Stimulated activated CD8-positive, alpha-beta memory T cell treated with anti-CD3 and anti-CD28 coated beads, Interleukin-15, amount 100 ng/mL, for 1 hour (primary cell): ENCODE measurements at regions not wholly inside any gene's neighbourhood (a gene's known extent, or its start where the extent isn't known, plus 50 kb on each side); places are given as distances from the start of the nearest gene placed in this dataset.
"Not testable (repeated sequence)": the region's sequence is repeated elsewhere in the genome, so short reads cannot be mapped to it uniquely, and the experiment has no call there.

Source experiments
- DNase-seq: peaks from one replicate; pipeline ENCODE4 v3.0.0-alpha.2; 2020; ENCODE audit warnings: low read depth

- DNase-seq = no peak
Measured at GRCh38 chr10:2340831-2341647, 603.7 kb upstream of the ADARB2 start.

GRCh38 chr10:2335626-2336025 lies 598.3 kb upstream of the ADARB2 start:
- DNase-seq = no peak

GRCh38 chr10:2334575-2334974 lies 597.2 kb upstream of the ADARB2 start:
- DNase-seq = no peak

- no peak for DNase-seq
Measured at GRCh38 chr10:2329082-2329481, 591.8 kb upstream of the ADARB2 start.

GRCh38 chr10:2326411-2326810 lies 589.1 kb upstream of the ADARB2 start:
- no peak for DNase-seq

- DNase-seq = not testable (repeated sequence)
Measured at GRCh38 chr10:2315045-2315485, 577.7 kb upstream of the ADARB2 start.

GRCh38 chr10:2306081-2306480 lies 568.8 kb upstream of the ADARB2 start:
- no peak for DNase-seq

GRCh38 chr10:2303169-2303568 lies 565.8 kb upstream of the ADARB2 start:
- DNase-seq = no peak

GRCh38 chr10:2301227-2301626 lies 563.9 kb upstream of the ADARB2 start:
- DNase-seq = no peak

GRCh38 chr10:2300231-2300630 lies 562.9 kb upstream of the ADARB2 start:
- DNase-seq = no peak

- DNase-seq = no peak
Measured at GRCh38 chr10:2296179-2296891, 559.0 kb upstream of the ADARB2 start.

GRCh38 chr10:2294739-2295138 lies 557.4 kb upstream of the ADARB2 start:
- DNase-seq = no peak

GRCh38 chr10:2284071-2284470 lies 546.7 kb upstream of the ADARB2 start:
- no peak for DNase-seq

- DNase-seq = no peak
Measured at GRCh38 chr10:2282202-2282601, 544.9 kb upstream of the ADARB2 start.

- no peak for DNase-seq
Measured at GRCh38 chr10:2280713-2281300, 543.5 kb upstream of the ADARB2 start.

GRCh38 chr10:2279711-2280110 lies 542.4 kb upstream of the ADARB2 start:
- no peak for DNase-seq

GRCh38 chr10:2278363-2278762 lies 541.0 kb upstream of the ADARB2 start:
- no peak for DNase-seq

GRCh38 chr10:2263561-2263960 lies 526.2 kb upstream of the ADARB2 start:
- no peak for DNase-seq

GRCh38 chr10:2262878-2263277 lies 525.6 kb upstream of the ADARB2 start:
- DNase-seq = no peak

GRCh38 chr10:2262333-2262732 lies 525.0 kb upstream of the ADARB2 start:
- no peak for DNase-seq

GRCh38 chr10:2256241-2256640 lies 518.9 kb upstream of the ADARB2 start:
- DNase-seq = no peak

GRCh38 chr10:2252096-2252495 lies 514.8 kb upstream of the ADARB2 start:
- DNase-seq = no peak

GRCh38 chr10:2251631-2252030 lies 514.3 kb upstream of the ADARB2 start:
- no peak for DNase-seq
